Posterior vena cava (tissue), 2 donors: ENCODE measurements at regions not wholly inside any gene's neighbourhood (a gene's known extent, or its start where the extent isn't known, plus 50 kb on each side); places are given as distances from the start of the nearest gene placed in this dataset.

Experiments
- DNase-seq: peaks from one replicate; pipeline ENCODE4 v3.0.0-alpha.2; 2020; ENCODE audit warnings: low spot score
- intact Hi-C, 2 donors: fragments of 100-400 bp; cut with DNase I; formaldehyde crosslinking; loops; one replicate each; pipeline versions ENCODE4 v1.14.1 to v1.14.2; 2022 to 2023
- donor health status: DM: yes; HTN: yes; CAD: no.
- donor health status: DM: yes; HTN: yes; CAD: no.

DNA sequence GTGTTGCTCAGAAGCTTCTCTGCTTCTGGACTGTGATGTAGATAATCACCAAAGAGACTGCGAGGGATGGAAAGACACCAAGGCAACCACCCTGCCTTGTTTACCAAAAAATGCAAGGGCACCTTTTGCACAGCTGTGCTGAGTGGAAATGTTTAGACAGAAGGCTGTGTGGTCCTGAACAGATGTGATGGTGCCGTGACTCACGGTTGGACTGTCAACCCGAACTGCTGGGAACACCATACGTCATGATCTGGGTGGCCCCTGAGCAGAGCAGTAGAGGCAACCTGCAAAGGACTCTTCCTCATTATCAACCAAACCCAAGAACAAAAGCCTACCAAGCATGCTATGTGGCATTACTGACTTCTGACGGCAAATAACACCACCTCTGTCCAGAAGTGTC is 61.3 kb upstream of the LPP start:
- no peak for DNase-seq
- intact Hi-C loops = no loop called here

GRCh38 chr3:188095431-188095830 is 58.5 kb upstream of the LPP start:
- intact Hi-C loops = no loop called here
- no peak for DNase-seq

DNA sequence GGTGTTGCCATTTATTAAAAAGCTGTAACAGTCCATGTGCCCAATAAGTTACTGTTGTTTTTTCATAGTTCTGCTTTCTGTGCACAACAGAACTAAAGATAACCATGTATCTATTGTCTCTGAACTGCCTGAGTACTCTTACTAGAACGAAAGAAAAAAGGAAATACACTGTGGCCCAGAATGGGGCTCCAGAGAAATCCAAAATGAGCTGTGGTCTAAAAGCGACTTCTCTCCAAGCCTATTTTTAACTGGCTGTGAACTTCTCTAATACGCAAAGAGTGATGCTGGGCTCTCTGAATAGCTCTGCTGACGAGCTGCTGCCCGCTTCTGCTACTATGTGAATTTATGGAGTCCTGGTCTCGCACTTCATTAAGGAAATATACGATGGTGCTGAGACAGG is 56.2 kb upstream of the LPP start:
- no peak for DNase-seq
- intact Hi-C loops = no loop called here

DNA sequence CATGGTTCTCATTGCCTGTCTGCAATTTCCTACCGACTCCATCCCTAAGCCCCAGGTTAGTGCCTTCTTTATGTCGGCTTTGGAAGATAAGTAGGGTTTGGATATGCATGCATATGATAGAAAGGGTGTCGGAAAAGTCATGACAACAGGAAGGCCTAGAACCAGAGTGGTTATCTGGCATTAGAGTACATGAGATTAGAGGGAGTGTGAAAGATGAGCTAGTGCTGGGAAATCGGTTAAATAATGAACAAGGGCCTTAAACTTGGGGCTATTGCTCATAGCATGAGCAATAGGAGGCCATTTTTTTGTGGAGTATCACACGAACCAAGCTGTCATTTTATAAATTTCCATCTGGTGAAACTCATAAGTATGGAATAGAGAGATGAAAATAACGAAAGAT is 54.0 kb upstream of the LPP start:
- intact Hi-C loops = no loop called here
- no peak for DNase-seq

GRCh38 chr3:188102861-188103547 is 51.0 kb upstream of the LPP start:
- no peak for DNase-seq
- intact Hi-C loops = no loop called here

GRCh38 chr3:188104050-188104449 is 49.9 kb upstream of the LPP start:
- intact Hi-C loops = no loop called here
- no peak for DNase-seq
